CD4-positive, alpha-beta T cell (primary cell): ENCODE measurements at regions not wholly inside any gene's neighbourhood (a gene's known extent, or its start where the extent isn't known, plus 50 kb on each side); places are given as distances from the start of the nearest gene placed in this dataset.

ENCODE experiments used
- ATAC-seq: fragments of 200-7000 bp; cut with Tn5 transposase; one replicate; pipeline ENCODE4 v1.10.0; 2022; ENCODE audit warnings: mild to moderate bottlenecking; ENCODE audit not compliant: poor library complexity
- CTCF ChIA-PET: fragments of 350-600 bp; sonication (Branson Sonifier 250); formaldehyde crosslinking; loops from one replicate; lab custom pipeline; 2021; ENCODE audit warnings: antibody characterized with exemption, inconsistent platforms; lab: Charles Lee
- POLR2A ChIA-PET: fragments of 350-600 bp; sonication (Branson Sonifier 250); formaldehyde crosslinking; loops from one replicate; lab custom pipeline; 2021; ENCODE audit warnings: antibody characterized with exemption, inconsistent platforms; lab: Charles Lee
- DNase-seq, 14 experiments: peaks; one replicate each; pipeline ENCODE4 v3.0.0-alpha.2; 2013 to 2020; ENCODE audit warnings: mixed read lengths in 2 of 14
- H3K27ac ChIP-seq, 2 donors: one replicate each; pipeline versions ENCODE4 v1.5.1 to v1.7.0; 2013; ENCODE audit warnings: low read length in 2 of 2, low read depth in 1 of 2, mild to moderate bottlenecking in 1 of 2
- H3K27me3 ChIP-seq, 2 experiments: 1 replicate in 1 of 2; 2 replicates in 1 of 2; pipeline versions ENCODE4 v1.6.1 to v1.7.0; 2013; ENCODE audit warnings: low read length in 2 of 2, control low read depth in 1 of 2, mild to moderate bottlenecking in 1 of 2, moderate library complexity in 1 of 2; ENCODE audit not compliant: insufficient read depth in 2 of 2, control insufficient read depth in 1 of 2
- H3K36me3 ChIP-seq: one replicate; pipeline ENCODE4 v1.6.1; 2013; ENCODE audit warnings: low read length, control low read depth; ENCODE audit not compliant: insufficient read depth
- H3K4me1 ChIP-seq: one replicate; pipeline ENCODE4 v1.6.1; 2013; ENCODE audit warnings: low read length, control low read depth; ENCODE audit not compliant: insufficient read depth
- H3K4me3 ChIP-seq: one replicate; pipeline ENCODE4 v1.5.1; 2013; ENCODE audit warnings: mild to moderate bottlenecking, low read length, moderate library complexity
- H3K9me3 ChIP-seq, 2 experiments: 1 replicate in 1 of 2; 2 replicates in 1 of 2; pipeline versions ENCODE4 v1.6.1 to v1.7.0; 2013; ENCODE audit warnings: low read length in 2 of 2, mild to moderate bottlenecking in 2 of 2, control low read depth in 1 of 2, moderate library complexity in 1 of 2; ENCODE audit not compliant: control insufficient read depth in 1 of 2, insufficient read depth in 1 of 2
- H3K27ac Mint-ChIP-seq: one replicate; pipeline ENCODE4 v1.8.0; 2020; ENCODE audit warnings: mixed read lengths
- H3K27me3 Mint-ChIP-seq: one replicate; pipeline ENCODE4 v1.8.0; 2021; ENCODE audit warnings: mixed read lengths
- H3K36me3 Mint-ChIP-seq: one replicate; pipeline ENCODE4 v1.8.0; 2021; ENCODE audit warnings: low read depth, mixed read lengths
- H3K4me1 Mint-ChIP-seq: one replicate; pipeline ENCODE4 v1.8.0; 2021; ENCODE audit warnings: low read depth, mixed read lengths
- H3K4me3 Mint-ChIP-seq: one replicate; pipeline ENCODE4 v1.8.0; 2020; ENCODE audit warnings: mild to moderate bottlenecking, mixed read lengths
- H3K9me3 Mint-ChIP-seq: one replicate; pipeline ENCODE4 v1.8.0; 2020; ENCODE audit warnings: mixed read lengths
- intact Hi-C, 2 experiments: fragments of 100-400 bp; cut with DNase I in 1 of 2; cut with micrococcal nuclease in 1 of 2; formaldehyde crosslinking; loops; one replicate each; pipeline versions ENCODE4 v1.15.1 to v1.9.0; 2023 to 2025; cut with DNase I, micrococcal nuclease
- TF ChIP-seq, protein P1 (sequence below): fragments of 200-600 bp; IDR thresholded peaks from one replicate; pipeline ENCODE4 v1.8.0; 2022; ENCODE audit warnings: antibody characterized with exemption, mild to moderate bottlenecking

DNA sequence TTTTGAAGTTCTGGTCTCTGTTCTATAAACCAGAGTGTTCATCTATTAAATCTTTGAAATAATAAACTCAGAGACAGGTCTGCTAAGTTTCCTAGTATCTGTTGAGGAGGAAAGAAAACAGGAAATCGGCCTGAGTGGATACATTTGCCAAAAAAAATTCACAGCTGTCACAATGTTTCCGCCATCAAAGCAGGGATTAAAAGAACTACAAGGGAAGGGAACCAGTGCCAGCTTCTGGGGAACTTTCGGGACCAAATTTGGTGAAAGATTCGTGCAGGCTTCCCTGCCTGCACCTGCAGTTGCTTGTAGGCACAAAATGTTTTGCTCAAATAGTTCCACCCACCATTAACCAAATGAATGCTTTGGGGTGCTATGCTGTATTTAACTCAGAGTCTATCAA lies 267.5 kb downstream of the MSX2 start:
- H3K27me3 Mint-ChIP-seq: peaks cover 11% of the 10 kb centered on the region
- Histone ChIP-seq H3K36me3 (no peaks in the 10 kb centered on the region), H3K27ac (no peak overlapping the region), H3K4me3 (no peak overlapping the region), H3K9me3 (no peaks in the 10 kb centered on the region), H3K27me3 (no peaks in the 10 kb centered on the region), H3K4me1 (no peaks in the 10 kb centered on the region)
- no peak for DNase-seq
- ATAC-seq: no peak
- TF ChIP-seq, protein P1, sequence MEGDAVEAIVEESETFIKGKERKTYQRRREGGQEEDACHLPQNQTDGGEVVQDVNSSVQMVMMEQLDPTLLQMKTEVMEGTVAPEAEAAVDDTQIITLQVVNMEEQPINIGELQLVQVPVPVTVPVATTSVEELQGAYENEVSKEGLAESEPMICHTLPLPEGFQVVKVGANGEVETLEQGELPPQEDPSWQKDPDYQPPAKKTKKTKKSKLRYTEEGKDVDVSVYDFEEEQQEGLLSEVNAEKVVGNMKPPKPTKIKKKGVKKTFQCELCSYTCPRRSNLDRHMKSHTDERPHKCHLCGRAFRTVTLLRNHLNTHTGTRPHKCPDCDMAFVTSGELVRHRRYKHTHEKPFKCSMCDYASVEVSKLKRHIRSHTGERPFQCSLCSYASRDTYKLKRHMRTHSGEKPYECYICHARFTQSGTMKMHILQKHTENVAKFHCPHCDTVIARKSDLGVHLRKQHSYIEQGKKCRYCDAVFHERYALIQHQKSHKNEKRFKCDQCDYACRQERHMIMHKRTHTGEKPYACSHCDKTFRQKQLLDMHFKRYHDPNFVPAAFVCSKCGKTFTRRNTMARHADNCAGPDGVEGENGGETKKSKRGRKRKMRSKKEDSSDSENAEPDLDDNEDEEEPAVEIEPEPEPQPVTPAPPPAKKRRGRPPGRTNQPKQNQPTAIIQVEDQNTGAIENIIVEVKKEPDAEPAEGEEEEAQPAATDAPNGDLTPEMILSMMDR: no peak
- no peaks in the 10 kb centered on the region for H3K4me1 Mint-ChIP-seq
- H3K9me3 Mint-ChIP-seq: peaks cover 4% of the 10 kb centered on the region
- intact Hi-C loops: no loop called here
- ChIA-PET CTCF (no interaction called here), POLR2A (no interaction called here)
- no peak overlapping the region for H3K4me3 Mint-ChIP-seq
- no peaks in the 10 kb centered on the region for H3K36me3 Mint-ChIP-seq
- H3K27ac Mint-ChIP-seq: no peak overlapping the region

DNA sequence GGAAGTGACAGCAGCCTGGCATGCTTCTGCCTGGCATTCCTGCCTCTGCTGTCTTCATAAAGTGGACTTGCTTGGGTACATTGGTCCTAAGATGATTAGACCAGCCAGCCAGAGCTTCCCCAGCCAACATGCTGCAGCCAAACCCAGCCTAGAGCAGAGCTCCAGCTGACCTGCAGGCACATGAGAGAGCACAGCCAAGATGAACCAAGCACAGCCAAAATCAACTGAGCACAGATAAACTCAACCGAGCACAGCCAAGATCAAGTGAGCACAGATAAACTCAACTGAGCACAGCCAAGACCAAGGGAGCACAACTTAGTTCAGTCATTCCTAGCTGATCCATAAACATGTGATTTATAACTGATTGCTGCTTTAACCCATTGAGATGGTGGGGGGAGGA lies 266.5 kb downstream of the MSX2 start:
- Histone ChIP-seq H3K36me3 (no peaks in the 10 kb centered on the region), H3K4me1 (no peaks in the 10 kb centered on the region), H3K9me3 (no peaks in the 10 kb centered on the region), H3K4me3 (no peak overlapping the region), H3K27ac (no peak overlapping the region), H3K27me3 (no peaks in the 10 kb centered on the region)
- H3K27me3 Mint-ChIP-seq: peaks cover 11% of the 10 kb centered on the region
- ChIA-PET POLR2A (no interaction called here), CTCF (no interaction called here)
- H3K4me3 Mint-ChIP-seq: no peak overlapping the region
- no peak for DNase-seq
- intact Hi-C loops: no loop called here
- H3K4me1 Mint-ChIP-seq: no peaks in the 10 kb centered on the region
- no peaks in the 10 kb centered on the region for H3K36me3 Mint-ChIP-seq
- TF ChIP-seq, protein P1: no peak
- no peak for ATAC-seq
- H3K27ac Mint-ChIP-seq: no peak overlapping the region
- H3K9me3 Mint-ChIP-seq: peaks cover 4% of the 10 kb centered on the region

DNA sequence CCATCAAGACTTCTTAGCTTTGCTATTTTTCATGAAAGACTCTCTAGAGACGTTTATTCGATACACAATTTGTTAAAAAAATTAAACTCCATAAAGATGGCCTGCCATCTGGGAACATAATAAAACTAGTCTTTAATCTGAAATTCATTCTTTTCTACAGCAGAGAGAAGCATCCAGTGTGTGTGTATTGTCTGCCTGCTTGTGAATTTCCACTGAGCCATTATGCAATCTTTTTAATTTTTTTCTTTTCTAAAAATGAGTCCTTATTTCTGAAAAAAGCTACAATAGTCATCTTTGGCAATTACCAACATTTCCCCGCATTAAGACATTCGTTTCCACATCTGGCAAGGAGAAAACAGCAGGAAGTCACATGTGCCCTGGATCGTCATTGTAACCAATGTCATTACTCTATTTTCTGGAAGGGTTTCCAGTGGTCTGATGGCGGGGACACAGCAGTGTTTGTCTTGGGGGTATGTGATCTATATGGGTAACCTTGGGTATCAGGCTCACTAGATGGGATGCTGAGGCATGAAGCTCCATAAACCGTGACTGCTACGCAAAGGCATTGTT lies 263.1 kb downstream of the MSX2 start:
- peaks cover 7% of the 10 kb centered on the region for H3K27me3 Mint-ChIP-seq
- intact Hi-C loops: no loop called here
- Histone ChIP-seq H3K36me3 (no peaks in the 10 kb centered on the region), H3K27me3 (no peaks in the 10 kb centered on the region), H3K27ac (no peak overlapping the region), H3K4me3 (no peak overlapping the region), H3K9me3 (no peaks in the 10 kb centered on the region), H3K4me1 (no peaks in the 10 kb centered on the region)
- H3K4me1 Mint-ChIP-seq: no peaks in the 10 kb centered on the region
- no peak overlapping the region for H3K4me3 Mint-ChIP-seq
- H3K27ac Mint-ChIP-seq: no peak overlapping the region
- DNase-seq (no peak), ATAC-seq (no peak)
- CTCF ChIA-PET: no interaction called here
- POLR2A ChIA-PET: no interaction called here
- peaks cover 4% of the 10 kb centered on the region for H3K9me3 Mint-ChIP-seq
- TF ChIP-seq, protein P1: no peak
- H3K36me3 Mint-ChIP-seq: no peaks in the 10 kb centered on the region
